ENCODE measurements at regions not wholly inside any gene's neighbourhood (a gene's known extent, or its start where the extent isn't known, plus 50 kb on each side); places are given as distances from the start of the nearest gene placed in this dataset.

DNA sequence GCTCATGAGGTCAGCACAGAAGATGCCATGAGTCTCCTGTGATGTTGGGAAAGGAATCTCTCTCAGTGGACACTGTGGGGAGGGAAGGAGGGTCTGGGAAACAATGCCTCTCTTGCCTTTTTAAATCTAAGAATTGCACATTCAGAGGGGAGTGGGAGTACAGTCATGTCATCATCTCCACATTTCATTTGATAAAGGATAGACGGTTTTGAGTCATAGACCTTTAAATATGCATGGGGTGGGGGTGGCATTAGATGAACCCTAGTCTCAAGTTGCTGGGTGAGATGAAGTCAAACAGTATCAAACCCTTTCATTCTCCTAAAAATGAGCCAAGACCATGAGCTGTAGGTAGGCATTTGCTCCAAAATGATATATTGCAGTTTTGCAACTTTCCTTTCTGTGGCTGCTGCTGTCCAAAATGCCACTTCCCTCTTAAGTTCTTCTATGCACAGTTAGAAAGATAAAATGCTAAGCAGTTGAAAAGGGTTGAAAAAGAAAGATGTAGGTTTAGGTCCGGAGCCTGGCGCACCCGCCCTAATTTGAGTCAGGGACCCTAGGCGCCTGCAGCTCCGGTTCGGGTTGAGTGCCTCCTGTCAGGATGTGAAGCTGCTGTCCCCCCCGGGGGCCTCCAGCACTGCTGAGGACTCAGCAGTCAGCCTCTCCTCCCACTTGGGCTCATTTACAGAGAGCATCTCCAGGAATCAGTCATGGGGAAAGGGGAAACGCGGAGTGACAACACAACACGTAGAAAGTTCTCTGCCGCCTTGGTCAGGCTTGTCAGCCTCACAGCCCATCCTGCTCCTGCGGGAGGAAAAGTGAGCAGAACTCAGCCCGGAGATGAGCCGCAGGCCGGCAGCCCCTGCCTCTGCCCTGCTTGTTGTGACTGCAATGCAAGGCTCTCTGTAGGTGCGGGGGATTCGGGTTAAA is 479.3 kb upstream of the RUNX1 start:
- TF ChIP-seq, protein P1, sequence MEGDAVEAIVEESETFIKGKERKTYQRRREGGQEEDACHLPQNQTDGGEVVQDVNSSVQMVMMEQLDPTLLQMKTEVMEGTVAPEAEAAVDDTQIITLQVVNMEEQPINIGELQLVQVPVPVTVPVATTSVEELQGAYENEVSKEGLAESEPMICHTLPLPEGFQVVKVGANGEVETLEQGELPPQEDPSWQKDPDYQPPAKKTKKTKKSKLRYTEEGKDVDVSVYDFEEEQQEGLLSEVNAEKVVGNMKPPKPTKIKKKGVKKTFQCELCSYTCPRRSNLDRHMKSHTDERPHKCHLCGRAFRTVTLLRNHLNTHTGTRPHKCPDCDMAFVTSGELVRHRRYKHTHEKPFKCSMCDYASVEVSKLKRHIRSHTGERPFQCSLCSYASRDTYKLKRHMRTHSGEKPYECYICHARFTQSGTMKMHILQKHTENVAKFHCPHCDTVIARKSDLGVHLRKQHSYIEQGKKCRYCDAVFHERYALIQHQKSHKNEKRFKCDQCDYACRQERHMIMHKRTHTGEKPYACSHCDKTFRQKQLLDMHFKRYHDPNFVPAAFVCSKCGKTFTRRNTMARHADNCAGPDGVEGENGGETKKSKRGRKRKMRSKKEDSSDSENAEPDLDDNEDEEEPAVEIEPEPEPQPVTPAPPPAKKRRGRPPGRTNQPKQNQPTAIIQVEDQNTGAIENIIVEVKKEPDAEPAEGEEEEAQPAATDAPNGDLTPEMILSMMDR (conservative IDR thresholded peaks at IDR 0.05; ENCODE audit: low read length): no peak
- TF ChIP-seq EZH2phosphoT487 (IDR thresholded peaks at IDR 0.05; ENCODE audit: borderline replicate concordance, low read depth, low read length): no peak

Measured in OCI-LY7 (cell line).